Activated naive CD8-positive, alpha-beta T cell treated with anti-CD3 and anti-CD28 coated beads, Interleukin-2, amount 50 U/mL, for 24 hours (primary cell): ENCODE measurements at regions not wholly inside any gene's neighbourhood (a gene's known extent, or its start where the extent isn't known, plus 50 kb on each side); places are given as distances from the start of the nearest gene placed in this dataset.

Experiments
- ATAC-seq: fragments of 150-1000 bp; cut with Tn5 transposase; one replicate; pipeline ENCODE4 v1.10.0; 2021
- DNase-seq: peaks from one replicate; pipeline ENCODE4 v3.0.0; 2021
- H3K27ac Mint-ChIP-seq: one replicate; pipeline ENCODE4 v1.8.0; 2021; ENCODE audit warnings: mild to moderate bottlenecking, mixed read lengths
- H3K27me3 Mint-ChIP-seq: one replicate; pipeline ENCODE4 v1.8.0; 2021; ENCODE audit warnings: mixed read lengths
- H3K36me3 Mint-ChIP-seq: one replicate; pipeline ENCODE4 v1.8.0; 2021; ENCODE audit warnings: low read depth, mixed read lengths
- H3K4me1 Mint-ChIP-seq: one replicate; pipeline ENCODE4 v1.8.0; 2021; ENCODE audit warnings: mixed read lengths
- H3K4me3 Mint-ChIP-seq: one replicate; pipeline ENCODE4 v1.8.0; 2021; ENCODE audit warnings: mild to moderate bottlenecking, moderate library complexity, mixed read lengths
- H3K9me3 Mint-ChIP-seq: one replicate; pipeline ENCODE4 v1.8.0; 2021; ENCODE audit warnings: mixed read lengths

GRCh38 chr4:124401606-124402005 lies 310.9 kb downstream of the ANKRD50 start:
- Mint-ChIP-seq H3K9me3 (no peaks in the 10 kb centered on the region), H3K27ac (no peak overlapping the region), H3K4me1 (no peaks in the 10 kb centered on the region), H3K4me3 (no peak overlapping the region), H3K36me3 (no peaks in the 10 kb centered on the region), H3K27me3 (no peaks in the 10 kb centered on the region)
- DNase-seq (no peak), ATAC-seq (no peak)

GRCh38 chr4:124409044-124409443 lies 303.5 kb downstream of the ANKRD50 start:
- Mint-ChIP-seq H3K36me3 (no peaks in the 10 kb centered on the region), H3K27ac (no peak overlapping the region), H3K9me3 (no peaks in the 10 kb centered on the region), H3K4me3 (no peak overlapping the region), H3K27me3 (no peaks in the 10 kb centered on the region), H3K4me1 (no peaks in the 10 kb centered on the region)
- DNase-seq, result no peak
- no peak for ATAC-seq

- Mint-ChIP-seq H3K27me3 (no peaks in the 10 kb centered on the region), H3K9me3 (peaks cover 3% of the 10 kb centered on the region), H3K4me3 (no peak overlapping the region), H3K36me3 (no peaks in the 10 kb centered on the region), H3K4me1 (no peaks in the 10 kb centered on the region), H3K27ac (no peak overlapping the region)
- DNase-seq (no peak), ATAC-seq (no peak)
Observed at GRCh38 chr4:124414276-124415040, 298.1 kb downstream of the ANKRD50 start.

- H3K36me3 Mint-ChIP-seq, result no peaks in the 10 kb centered on the region
- H3K27me3 Mint-ChIP-seq, result no peaks in the 10 kb centered on the region
- H3K9me3 Mint-ChIP-seq, result peaks cover 3% of the 10 kb centered on the region
- no peak overlapping the region for H3K27ac Mint-ChIP-seq
- no peaks in the 10 kb centered on the region for H3K4me1 Mint-ChIP-seq
- DNase-seq, result no peak
- H3K4me3 Mint-ChIP-seq, result no peak overlapping the region
- no peak for ATAC-seq
Observed at GRCh38 chr4:124415146-124415545, 297.4 kb downstream of the ANKRD50 start.

GRCh38 chr4:124417371-124417770 lies 295.2 kb downstream of the ANKRD50 start:
- no peaks in the 10 kb centered on the region for H3K27me3 Mint-ChIP-seq
- ATAC-seq (no peak), DNase-seq (no peak)
- no peaks in the 10 kb centered on the region for H3K4me1 Mint-ChIP-seq
- peaks cover 8% of the 10 kb centered on the region for H3K9me3 Mint-ChIP-seq
- H3K27ac Mint-ChIP-seq, result no peak overlapping the region
- no peak overlapping the region for H3K4me3 Mint-ChIP-seq
- H3K36me3 Mint-ChIP-seq, result no peaks in the 10 kb centered on the region

GRCh38 chr4:124420166-124420695 lies 292.3 kb downstream of the ANKRD50 start:
- no peak overlapping the region for H3K4me3 Mint-ChIP-seq
- no peak for ATAC-seq

GRCh38 chr4:124423160-124423559 lies 289.4 kb downstream of the ANKRD50 start:
- Mint-ChIP-seq H3K4me3 (no peak overlapping the region), H3K27me3 (no peaks in the 10 kb centered on the region), H3K4me1 (no peaks in the 10 kb centered on the region), H3K27ac (no peak overlapping the region), H3K36me3 (no peaks in the 10 kb centered on the region), H3K9me3 (peaks cover 5% of the 10 kb centered on the region)
- ATAC-seq (no peak), DNase-seq (no peak)

More at GRCh38 chr4:124420166-124420695, 292.3 kb downstream of the ANKRD50 start:
- no peaks in the 10 kb centered on the region for H3K4me1 Mint-ChIP-seq
- H3K36me3 Mint-ChIP-seq, result no peaks in the 10 kb centered on the region
- DNase-seq, result no peak
- no peaks in the 10 kb centered on the region for H3K27me3 Mint-ChIP-seq
- peaks cover 8% of the 10 kb centered on the region for H3K9me3 Mint-ChIP-seq
- H3K27ac Mint-ChIP-seq, result no peak overlapping the region

- no peak for DNase-seq
- Mint-ChIP-seq H3K27ac (no peak overlapping the region), H3K4me1 (no peaks in the 10 kb centered on the region), H3K4me3 (no peak overlapping the region), H3K27me3 (no peaks in the 10 kb centered on the region), H3K36me3 (no peaks in the 10 kb centered on the region), H3K9me3 (peaks cover 5% of the 10 kb centered on the region)
- ATAC-seq, result no peak
Observed at GRCh38 chr4:124426279-124426678, 286.3 kb downstream of the ANKRD50 start.

- no peak overlapping the region for H3K27ac Mint-ChIP-seq
- H3K4me1 Mint-ChIP-seq, result no peaks in the 10 kb centered on the region
- H3K9me3 Mint-ChIP-seq, result no peaks in the 10 kb centered on the region
- DNase-seq (no peak), ATAC-seq (no peak)
- H3K4me3 Mint-ChIP-seq, result no peak overlapping the region
- no peaks in the 10 kb centered on the region for H3K27me3 Mint-ChIP-seq
- no peaks in the 10 kb centered on the region for H3K36me3 Mint-ChIP-seq
Observed at GRCh38 chr4:124427095-124427767, 285.3 kb downstream of the ANKRD50 start.

GRCh38 chr4:124428648-124429047 lies 283.9 kb downstream of the ANKRD50 start:
- no peak for DNase-seq
- Mint-ChIP-seq H3K36me3 (no peaks in the 10 kb centered on the region), H3K9me3 (no peaks in the 10 kb centered on the region), H3K4me1 (no peaks in the 10 kb centered on the region), H3K27me3 (no peaks in the 10 kb centered on the region), H3K4me3 (no peak overlapping the region), H3K27ac (no peak overlapping the region)
- no peak for ATAC-seq

GRCh38 chr4:124429746-124430250 lies 282.7 kb downstream of the ANKRD50 start:
- no peaks in the 10 kb centered on the region for H3K4me1 Mint-ChIP-seq
- no peaks in the 10 kb centered on the region for H3K9me3 Mint-ChIP-seq
- DNase-seq, result no peak
- H3K36me3 Mint-ChIP-seq, result no peaks in the 10 kb centered on the region
- ATAC-seq, result no peak
- H3K27me3 Mint-ChIP-seq, result no peaks in the 10 kb centered on the region
- H3K4me3 Mint-ChIP-seq, result no peak overlapping the region
- no peak overlapping the region for H3K27ac Mint-ChIP-seq

- Mint-ChIP-seq H3K9me3 (no peaks in the 10 kb centered on the region), H3K27me3 (no peaks in the 10 kb centered on the region)
- DNase-seq, result no peak
Observed at GRCh38 chr4:124431653-124432192, 280.8 kb downstream of the ANKRD50 start.

GRCh38 chr4:124432500-124432899 lies 280.0 kb downstream of the ANKRD50 start:
- H3K4me3 Mint-ChIP-seq, result no peak overlapping the region
- H3K36me3 Mint-ChIP-seq, result no peaks in the 10 kb centered on the region
- no peak overlapping the region for H3K27ac Mint-ChIP-seq
- no peaks in the 10 kb centered on the region for H3K27me3 Mint-ChIP-seq
- no peaks in the 10 kb centered on the region for H3K9me3 Mint-ChIP-seq
- ATAC-seq (no peak), DNase-seq (no peak)
- H3K4me1 Mint-ChIP-seq, result no peaks in the 10 kb centered on the region

More at GRCh38 chr4:124431653-124432192, 280.8 kb downstream of the ANKRD50 start:
- H3K4me3 Mint-ChIP-seq, result no peak overlapping the region
- H3K27ac Mint-ChIP-seq, result no peak overlapping the region
- no peaks in the 10 kb centered on the region for H3K36me3 Mint-ChIP-seq
- H3K4me1 Mint-ChIP-seq, result no peaks in the 10 kb centered on the region
- no peak for ATAC-seq

- Mint-ChIP-seq H3K36me3 (no peaks in the 10 kb centered on the region), H3K9me3 (no peaks in the 10 kb centered on the region), H3K27ac (no peak overlapping the region), H3K4me3 (no peak overlapping the region), H3K27me3 (no peaks in the 10 kb centered on the region), H3K4me1 (no peaks in the 10 kb centered on the region)
- ATAC-seq (no peak), DNase-seq (no peak)
Observed at GRCh38 chr4:124433044-124433443, 279.5 kb downstream of the ANKRD50 start.

GRCh38 chr4:124433500-124433899 lies 279.0 kb downstream of the ANKRD50 start:
- DNase-seq (no peak), ATAC-seq (no peak)
- H3K27me3 Mint-ChIP-seq, result no peaks in the 10 kb centered on the region

More at GRCh38 chr4:124433500-124433899, 279.0 kb downstream of the ANKRD50 start:
- Mint-ChIP-seq H3K27ac (no peak overlapping the region), H3K36me3 (no peaks in the 10 kb centered on the region), H3K4me3 (no peak overlapping the region), H3K4me1 (no peaks in the 10 kb centered on the region), H3K9me3 (no peaks in the 10 kb centered on the region)
